ENCODE measurements at regions not wholly inside any gene's neighbourhood (a gene's known extent, or its start where the extent isn't known, plus 50 kb on each side); places are given as distances from the start of the nearest gene placed in this dataset.

GRCh38 chr2:126990200-126990599 lies 91.5 kb downstream of the TEX51 start:
- no peak for TF ChIP-seq CTCF (IDR thresholded peaks at IDR 0.05; ENCODE audit: insufficient read depth, low read length)
- TF ChIP-seq POLR2AphosphoS5 (IDR thresholded peaks at IDR 0.05; ENCODE audit: low read depth), result no peak
- TF ChIP-seq REST (IDR thresholded peaks at IDR 0.05; ENCODE audit: insufficient replicate concordance, low read depth), result no peak

All from HL-60 (cell line).